HEK293 (cell line): ENCODE measurements at regions not wholly inside any gene's neighbourhood (a gene's known extent, or its start where the extent isn't known, plus 50 kb on each side); places are given as distances from the start of the nearest gene placed in this dataset.

Source experiments
- CTCF ChIP-seq: fragments of 450-650 bp; formaldehyde crosslinking; IDR thresholded peaks from 2 replicates; pipeline ENCODE4 v1.5.1; 2016; ENCODE audit warnings: missing biosample characterization, missing genetic modification characterization
- HOXA7 ChIP-seq: sonication (generic); formaldehyde crosslinking; IDR thresholded peaks from 2 replicates; pipeline ENCODE4 v1.8.1; 2022; ENCODE audit warnings: missing genetic modification reagents, borderline replicate concordance
- REST ChIP-seq: fragments of 450-650 bp; formaldehyde crosslinking; IDR thresholded peaks from 2 replicates; pipeline ENCODE4 v1.5.1; 2016; ENCODE audit warnings: missing biosample characterization, missing genetic modification characterization
- ZNF350 ChIP-seq: fragments of 450-650 bp; formaldehyde crosslinking; IDR thresholded peaks from 2 replicates; pipeline ENCODE4 v1.5.0; 2017; ENCODE audit warnings: missing biosample characterization, mild to moderate bottlenecking, missing genetic modification characterization
- ZNF354C ChIP-seq: fragments of 450-650 bp; formaldehyde crosslinking; IDR thresholded peaks from 2 replicates; pipeline ENCODE4 v1.5.1; 2016; ENCODE audit warnings: missing biosample characterization, missing genetic modification characterization, low read depth, borderline replicate concordance
- ZNF518A ChIP-seq: fragments of 450-650 bp; formaldehyde crosslinking; conservative IDR thresholded peaks from 2 replicates; pipeline ENCODE4 v1.5.1; 2016; ENCODE audit warnings: low read depth, missing biosample characterization, missing genetic modification characterization
- ZNF571 ChIP-seq: fragments of 450-650 bp; formaldehyde crosslinking; IDR thresholded peaks from 2 replicates; pipeline ENCODE4 v1.5.0; 2017; ENCODE audit warnings: missing biosample characterization, missing genetic modification characterization

GRCh38 chr6:146965110-146965689 lies 239.0 kb upstream of the STXBP5 start:
- TF ChIP-seq ZNF571 (no peak), CTCF (tag by site-specific recombination) (no peak), ZNF518A (tag by site-specific recombination) (no peak), REST (no peak), HOXA7 (CRISPR knock-in tag) (no peak), ZNF350 (no peak), ZNF354C (tag by site-specific recombination) (no peak)
